GM12873 (cell line): ENCODE measurements at regions not wholly inside any gene's neighbourhood (a gene's known extent, or its start where the extent isn't known, plus 50 kb on each side); places are given as distances from the start of the nearest gene placed in this dataset.

Experiments
- CTCF ChIP-seq: IDR thresholded peaks from 2 replicates; pipeline ENCODE4 v1.5.1; 2012; ENCODE audit warnings: low read depth, mild to moderate bottlenecking, moderate library complexity, low read length, control low read depth; ENCODE audit not compliant: insufficient read depth; ENCODE audit errors: missing control alignments

GRCh38 chr5:6043491-6044310 is 334.6 kb downstream of the MED10 start:
- no peak for TF ChIP-seq CTCF

- no peak for TF ChIP-seq CTCF
These were observed 336.3 kb downstream of the MED10 start for GRCh38 chr5:6041977-6042550.

GRCh38 chr5:6039111-6039510 is 339.2 kb downstream of the MED10 start:
- no peak for TF ChIP-seq CTCF

- no peak for TF ChIP-seq CTCF
These were observed 342.3 kb downstream of the MED10 start for GRCh38 chr5:6036006-6036405.

GRCh38 chr5:6029811-6030271 is 348.5 kb downstream of the MED10 start:
- no peak for TF ChIP-seq CTCF

GRCh38 chr5:6026766-6027406 is 351.5 kb downstream of the MED10 start:
- no peak for TF ChIP-seq CTCF

GRCh38 chr5:6019612-6020011 is 358.7 kb downstream of the MED10 start:
- TF ChIP-seq CTCF: no peak
